HL-60 (cell line): ENCODE measurements at regions not wholly inside any gene's neighbourhood (a gene's known extent, or its start where the extent isn't known, plus 50 kb on each side); places are given as distances from the start of the nearest gene placed in this dataset.

Experiments used
- CTCF ChIP-seq: IDR thresholded peaks from one replicate; pipeline ENCODE4 v1.5.1; 2011; ENCODE audit warnings: low read length, control low read depth, inconsistent platforms; ENCODE audit not compliant: insufficient read depth
- GABPA ChIP-seq: IDR thresholded peaks from 2 replicates; pipeline ENCODE4 v1.6.1; 2012; ENCODE audit warnings: low read depth
- POLR2AphosphoS5 ChIP-seq: IDR thresholded peaks from 2 replicates; pipeline ENCODE4 v1.6.1; 2012; ENCODE audit warnings: low read depth
- REST ChIP-seq: IDR thresholded peaks from 2 replicates; pipeline ENCODE4 v1.6.1; 2012; ENCODE audit warnings: low read depth; ENCODE audit not compliant: insufficient replicate concordance

- no peak for TF ChIP-seq CTCF
- TF ChIP-seq POLR2AphosphoS5: no peak
- TF ChIP-seq REST: no peak
- no peak for TF ChIP-seq GABPA
Observed at GRCh38 chr15:77819851-77820728, 187.4 kb upstream of the LINGO1 start.
